Omental fat pad (tissue), 3 donors: ENCODE measurements at regions not wholly inside any gene's neighbourhood (a gene's known extent, or its start where the extent isn't known, plus 50 kb on each side); places are given as distances from the start of the nearest gene placed in this dataset.

ENCODE experiments used
- ATAC-seq: fragments of 150-250 bp; one replicate; pipeline ENCODE4 v1.9.1; 2016; ENCODE audit warnings: mild to moderate bottlenecking, moderate library complexity; ENCODE audit not compliant: low FRiP score
- DNase-seq: peaks from one replicate; pipeline ENCODE4 v3.0.0-alpha.2; 2019; ENCODE audit warnings: low spot score
- CTCF ChIP-seq, 3 donors: fragments of 450-650 bp; IDR thresholded peaks; one replicate each; pipeline ENCODE4 v1.5.1; 2016 to 2017; ENCODE audit warnings: antibody characterized with exemption in 3 of 3, mild to moderate bottlenecking in 3 of 3, moderate library complexity in 2 of 3

- TF ChIP-seq CTCF (IDR thresholded peaks at IDR 0.05): no peak
- ATAC-seq (no peak), DNase-seq (no peak)
Measured at GRCh38 chr10:4343091-4343490, 482.9 kb upstream of the AKR1E2 start.

- DNase-seq (no peak), ATAC-seq (no peak)
- TF ChIP-seq CTCF (IDR thresholded peaks at IDR 0.05): no peak
Measured at GRCh38 chr10:4338768-4339167, 487.2 kb upstream of the AKR1E2 start.

- TF ChIP-seq CTCF (IDR thresholded peaks at IDR 0.05): no peak
- no peak for DNase-seq
- ATAC-seq: no peak
Measured at GRCh38 chr10:4337563-4337962, 488.4 kb upstream of the AKR1E2 start.

- TF ChIP-seq CTCF (IDR thresholded peaks at IDR 0.05): no peak
- ATAC-seq (no peak), DNase-seq (no peak)
Measured at GRCh38 chr10:4334871-4335270, 491.1 kb upstream of the AKR1E2 start.

DNA sequence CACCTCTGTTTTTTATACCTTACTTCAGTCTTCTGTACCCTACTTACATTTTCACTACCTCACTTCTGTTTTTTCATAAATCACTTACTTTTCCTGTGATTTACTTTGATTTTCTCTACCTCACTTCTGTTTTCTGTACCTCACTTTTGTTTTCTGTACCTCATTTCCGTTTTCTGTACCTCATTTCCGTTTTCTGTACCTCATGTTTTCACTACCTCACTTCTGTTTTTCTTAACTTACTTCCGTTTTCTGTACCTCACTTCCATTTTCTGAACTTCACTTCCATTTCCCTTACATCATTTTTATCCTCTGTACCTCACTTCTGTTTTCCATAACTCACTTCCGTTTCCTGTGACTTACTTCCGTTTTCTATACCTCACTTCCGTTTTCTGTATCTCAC is 492.0 kb upstream of the AKR1E2 start:
- no peak for ATAC-seq
- no peak for DNase-seq
- TF ChIP-seq CTCF (IDR thresholded peaks at IDR 0.05): no peak

DNA sequence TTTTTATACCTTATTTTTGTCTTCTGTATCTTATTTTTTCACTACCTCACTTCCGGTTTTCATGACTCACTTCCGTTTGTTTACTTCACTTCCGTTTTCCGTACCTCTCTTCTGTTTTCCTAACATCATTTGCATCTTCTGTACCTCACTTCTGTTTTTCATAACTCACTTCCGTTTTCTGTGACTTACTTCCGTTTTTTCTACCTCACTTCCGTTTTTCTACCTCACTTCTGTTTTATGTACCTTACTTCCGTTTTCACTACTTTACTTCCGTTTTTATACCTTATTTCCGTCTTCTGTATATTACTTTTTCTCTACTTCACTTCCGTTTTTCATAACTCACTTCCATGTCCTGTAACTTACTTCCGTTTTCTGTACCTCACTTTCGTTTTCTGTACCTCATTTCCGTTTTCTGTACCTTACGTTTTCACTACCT is 492.5 kb upstream of the AKR1E2 start:
- ATAC-seq (no peak), DNase-seq (no peak)
- TF ChIP-seq CTCF (IDR thresholded peaks at IDR 0.05): no peak

DNA sequence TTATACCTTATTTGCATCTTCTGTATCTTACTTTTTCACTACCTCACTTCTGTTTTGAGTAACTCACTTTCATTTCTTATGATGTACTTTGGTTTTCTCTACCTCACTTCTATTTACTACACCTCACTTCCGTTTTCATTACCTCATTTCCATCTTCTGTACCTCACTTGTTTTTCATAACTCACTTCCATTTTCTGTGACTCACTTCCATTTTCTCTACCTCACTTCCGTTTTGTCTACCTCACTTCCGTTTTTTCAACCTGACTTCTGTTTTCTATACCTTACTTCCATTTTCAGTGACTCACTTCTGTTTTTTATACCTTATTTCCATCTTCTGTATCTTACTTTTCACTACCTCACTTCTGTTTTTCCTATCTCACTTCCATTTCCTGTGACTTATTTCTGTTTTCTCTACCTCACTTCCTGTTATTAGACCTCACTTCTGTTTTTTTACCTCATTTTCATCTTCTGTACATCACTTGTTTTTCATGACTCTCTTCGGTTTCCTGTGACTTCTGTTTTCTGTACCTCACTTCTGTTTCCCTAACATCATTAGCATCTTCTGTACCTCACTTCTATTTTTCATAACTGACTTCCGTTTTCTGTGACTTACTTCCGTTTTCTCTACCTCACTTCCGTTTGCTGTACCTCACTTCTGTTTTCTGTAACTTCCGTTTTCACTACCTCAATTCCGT is 493.1 kb upstream of the AKR1E2 start:
- ATAC-seq (no peak), DNase-seq (no peak)
- TF ChIP-seq CTCF (IDR thresholded peaks at IDR 0.05): no peak
